IMR-90 (cell line): ENCODE measurements at regions not wholly inside any gene's neighbourhood (a gene's known extent, or its start where the extent isn't known, plus 50 kb on each side); places are given as distances from the start of the nearest gene placed in this dataset.

Experiments
- CEBPB ChIP-seq: IDR thresholded peaks from 2 replicates; pipeline ENCODE4 v1.6.1; 2012; ENCODE audit warnings: low read depth, low read length, improper control_type of control experiment
- CTCF ChIP-seq: conservative IDR thresholded peaks from 2 replicates; pipeline ENCODE4 v1.5.1; 2012; ENCODE audit warnings: mild to moderate bottlenecking, low read depth, low read length, improper control_type of control experiment
- FOS ChIP-seq: fragments of 150-350 bp; IDR thresholded peaks from 2 replicates; pipeline ENCODE4 v1.6.1; 2016; ENCODE audit warnings: low read depth, low read length
- MAFK ChIP-seq: IDR thresholded peaks from 2 replicates; pipeline ENCODE4 v1.6.1; 2012; ENCODE audit warnings: low read depth, low read length, improper control_type of control experiment
- MAZ ChIP-seq: IDR thresholded peaks from 2 replicates; pipeline ENCODE4 v1.6.1; 2012; ENCODE audit warnings: low read depth, mild to moderate bottlenecking, low read length, improper control_type of control experiment, moderate library complexity, borderline replicate concordance
- NFE2L2 ChIP-seq: fragments of 150-350 bp; IDR thresholded peaks from 2 replicates; pipeline ENCODE4 v1.6.1; 2016; ENCODE audit warnings: low read depth, mild to moderate bottlenecking, low read length
- POLR2A ChIP-seq: IDR thresholded peaks from 2 replicates; pipeline ENCODE4 v1.6.1; 2012; ENCODE audit warnings: mild to moderate bottlenecking, low read depth, low read length
- RAD21 ChIP-seq: IDR thresholded peaks from 2 replicates; pipeline ENCODE4 v1.6.1; 2012; ENCODE audit warnings: low read length, improper control_type of control experiment
- SMC3 ChIP-seq: fragments of 150-350 bp; IDR thresholded peaks from 2 replicates; pipeline ENCODE4 v1.6.1; 2016; ENCODE audit warnings: low read depth, mild to moderate bottlenecking, antibody characterized with exemption, low read length, moderate library complexity
- USF2 ChIP-seq: fragments of 150-350 bp; IDR thresholded peaks from 2 replicates; pipeline ENCODE4 v1.6.1; 2017; ENCODE audit warnings: mild to moderate bottlenecking, antibody characterized with exemption, low read length, low read depth

GRCh38 chr18:22728481-22729105, 204.5 kb upstream of the RBBP8 start:
- no peak for TF ChIP-seq POLR2A
- TF ChIP-seq MAZ: no peak
- no peak for TF ChIP-seq CTCF
- no peak for TF ChIP-seq RAD21
- no peak for TF ChIP-seq MAFK
- no peak for TF ChIP-seq CEBPB
- no peak for TF ChIP-seq FOS
- no peak for TF ChIP-seq NFE2L2
- TF ChIP-seq SMC3: no peak
- no peak for TF ChIP-seq USF2
